Tibial artery (tissue), 4 donors: ENCODE measurements at regions not wholly inside any gene's neighbourhood (a gene's known extent, or its start where the extent isn't known, plus 50 kb on each side); places are given as distances from the start of the nearest gene placed in this dataset.

Experiments used
- DNase-seq, 2 donors: peaks; one replicate each; pipeline ENCODE4 v3.0.0-alpha.2; 2019
- H3K27ac ChIP-seq, 2 donors: fragments of 200-600 bp; sonication (generic) in 1 of 2; 1 replicate in 1 of 2; 2 replicates in 1 of 2; pipeline ENCODE4 v1.5.1; 2018 to 2019; ENCODE audit warnings: mild to moderate bottlenecking in 1 of 2
- H3K27me3 ChIP-seq, 2 donors: fragments of 200-600 bp; sonication (generic) in 1 of 2; one replicate each; pipeline versions ENCODE4 v1.5.1 to v1.6.0; 2016 to 2019
- H3K36me3 ChIP-seq, 3 donors: fragments of 200-600 bp; sonication (generic) in 2 of 3; one replicate each; pipeline ENCODE4 v1.5.1; 2016 to 2019; ENCODE audit warnings: mild to moderate bottlenecking in 2 of 3
- H3K4me1 ChIP-seq, 4 donors: fragments of 200-600 bp; sonication (generic) in 2 of 4; 1 replicate in 3 of 4; 2 replicates in 1 of 4; pipeline ENCODE4 v1.5.1; 2016 to 2019
- H3K4me3 ChIP-seq, 2 donors: fragments of 200-600 bp; sonication (generic) in 1 of 2; 1 replicate in 1 of 2; 2 replicates in 1 of 2; pipeline ENCODE4 v1.5.1; 2018 to 2019; ENCODE audit warnings: mild to moderate bottlenecking in 2 of 2
- H3K9me3 ChIP-seq, 3 donors: fragments of 200-600 bp; sonication (generic) in 1 of 3; one replicate each; pipeline ENCODE4 v1.5.1; 2016 to 2019
- CTCF ChIP-seq, 2 experiments: fragments of 200-600 bp in 1 of 2; fragments of 450-650 bp in 1 of 2; IDR thresholded peaks; one replicate each; pipeline ENCODE4 v1.5.1; 2017 to 2019; ENCODE audit warnings: antibody characterized with exemption in 2 of 2, mild to moderate bottlenecking in 1 of 2, moderate library complexity in 1 of 2
- intact Hi-C: fragments of 100-400 bp; cut with DNase I; formaldehyde crosslinking; loops from one replicate; pipeline ENCODE4 v1.15.0; 2023; ENCODE audit warnings: low total_unique reads

GRCh38 chr11:37050311-37050710 lies 452.3 kb upstream of the RAG2 start:
- intact Hi-C loops: no loop called here
- no peak for DNase-seq
- Histone ChIP-seq H3K4me1 (no peaks in the 10 kb centered on the region), H3K27me3 (no peaks in the 10 kb centered on the region), H3K4me3 (no peak overlapping the region), H3K27ac (no peak overlapping the region), H3K9me3 (no peaks in the 10 kb centered on the region), H3K36me3 (no peaks in the 10 kb centered on the region)
- no peak for TF ChIP-seq CTCF (IDR thresholded peaks at IDR 0.05)

- intact Hi-C loops: no loop called here
- TF ChIP-seq CTCF (IDR thresholded peaks at IDR 0.05): no peak
- Histone ChIP-seq H3K4me1 (no peaks in the 10 kb centered on the region), H3K27me3 (no peaks in the 10 kb centered on the region), H3K9me3 (no peaks in the 10 kb centered on the region), H3K36me3 (no peaks in the 10 kb centered on the region), H3K4me3 (no peak overlapping the region), H3K27ac (no peak overlapping the region)
- no peak for DNase-seq
Observed at GRCh38 chr11:37040921-37041320, 442.9 kb upstream of the RAG2 start.

- DNase-seq: no peak
- Histone ChIP-seq H3K27me3 (no peaks in the 10 kb centered on the region), H3K36me3 (no peaks in the 10 kb centered on the region), H3K4me3 (no peak overlapping the region), H3K4me1 (no peaks in the 10 kb centered on the region), H3K9me3 (no peaks in the 10 kb centered on the region), H3K27ac (no peak overlapping the region)
- intact Hi-C loops: no loop called here
- TF ChIP-seq CTCF (IDR thresholded peaks at IDR 0.05): no peak
Observed at GRCh38 chr11:37038911-37039310, 440.9 kb upstream of the RAG2 start.

GRCh38 chr11:37026741-37027140 lies 428.7 kb upstream of the RAG2 start:
- no peaks in the 10 kb centered on the region for H3K4me1 ChIP-seq
- H3K9me3 ChIP-seq: no peaks in the 10 kb centered on the region
- TF ChIP-seq CTCF (IDR thresholded peaks at IDR 0.05): no peak
- no peak for DNase-seq
- H3K36me3 ChIP-seq: no peaks in the 10 kb centered on the region
- no peak overlapping the region for H3K4me3 ChIP-seq
- no peak overlapping the region for H3K27ac ChIP-seq
- intact Hi-C loops: no loop called here
- H3K27me3 ChIP-seq: no peaks in the 10 kb centered on the region

GRCh38 chr11:37026326-37026725 lies 428.3 kb upstream of the RAG2 start:
- no peaks in the 10 kb centered on the region for H3K4me1 ChIP-seq
- H3K9me3 ChIP-seq: no peaks in the 10 kb centered on the region
- no peak for TF ChIP-seq CTCF (IDR thresholded peaks at IDR 0.05)
- H3K27ac ChIP-seq: no peak overlapping the region
- no peak overlapping the region for H3K4me3 ChIP-seq
- no peaks in the 10 kb centered on the region for H3K27me3 ChIP-seq
- no peaks in the 10 kb centered on the region for H3K36me3 ChIP-seq
- DNase-seq: no peak
- intact Hi-C loops: no loop called here

- intact Hi-C loops: no loop called here
- Histone ChIP-seq H3K27ac (no peak overlapping the region), H3K9me3 (no peaks in the 10 kb centered on the region), H3K27me3 (no peaks in the 10 kb centered on the region), H3K4me1 (no peaks in the 10 kb centered on the region), H3K4me3 (no peak overlapping the region), H3K36me3 (no peaks in the 10 kb centered on the region)
- DNase-seq: no peak
- no peak for TF ChIP-seq CTCF (IDR thresholded peaks at IDR 0.05)
Observed at GRCh38 chr11:37006563-37006962, 408.5 kb upstream of the RAG2 start.
